ENCODE measurements at regions not wholly inside any gene's neighbourhood (a gene's known extent, or its start where the extent isn't known, plus 50 kb on each side); places are given as distances from the start of the nearest gene placed in this dataset.
"Not testable (repeated sequence)": the region's sequence is repeated elsewhere in the genome, so short reads cannot be mapped to it uniquely, and the experiment has no call there.

- DNase-seq = no peak
Measured at GRCh38 chr6:150775415-150776203, 89.9 kb upstream of the MTHFD1L start.

GRCh38 chr6:150777736-150778135 is 87.8 kb upstream of the MTHFD1L start:
- DNase-seq = no peak

- DNase-seq = no peak
Measured at GRCh38 chr6:150783813-150784212, 81.7 kb upstream of the MTHFD1L start.

- no peak for DNase-seq
Measured at GRCh38 chr6:150787429-150787828, 78.1 kb upstream of the MTHFD1L start.

GRCh38 chr6:150788089-150788488 is 77.4 kb upstream of the MTHFD1L start:
- DNase-seq = no peak

- not testable (repeated sequence) for DNase-seq
Measured at GRCh38 chr6:150789906-150790305, 75.6 kb upstream of the MTHFD1L start.

GRCh38 chr6:150791717-150792116 is 73.8 kb upstream of the MTHFD1L start:
- no peak for DNase-seq

- no peak for DNase-seq
Measured at GRCh38 chr6:150797949-150798348, 67.6 kb upstream of the MTHFD1L start.

- DNase-seq = no peak
Measured at GRCh38 chr6:150799276-150799805, 66.2 kb upstream of the MTHFD1L start.

GRCh38 chr6:150800674-150801314 is 64.7 kb upstream of the MTHFD1L start:
- no peak for DNase-seq

GRCh38 chr6:150806790-150807189 is 58.7 kb upstream of the MTHFD1L start:
- DNase-seq = no peak

GRCh38 chr6:150813319-150813992 is 52.0 kb upstream of the MTHFD1L start:
- DNase-seq = no peak

- no peak for DNase-seq
Measured at GRCh38 chr6:150813993-150814359, 51.5 kb upstream of the MTHFD1L start.

Measured in SW 1271 (cell line).